Esophagus squamous epithelium (tissue), 4 donors: ENCODE measurements at regions not wholly inside any gene's neighbourhood (a gene's known extent, or its start where the extent isn't known, plus 50 kb on each side); places are given as distances from the start of the nearest gene placed in this dataset.

Experiments
- POLR2A ChIP-seq, 4 donors: fragments of 450-650 bp; IDR thresholded peaks; one replicate each; pipeline ENCODE4 v1.6.1; 2017; ENCODE audit warnings: antibody characterized with exemption in 4 of 4, mild to moderate bottlenecking in 4 of 4, moderate library complexity in 3 of 4
- TF ChIP-seq, protein P1 (sequence below), 6 experiments: fragments of 450-650 bp in 4 of 6; fragments of 200-600 bp in 2 of 6; sonication (generic) in 2 of 6; IDR thresholded peaks; one replicate each; pipeline ENCODE4 v1.5.1; 2016 to 2019; ENCODE audit warnings: antibody characterized with exemption in 6 of 6, mild to moderate bottlenecking in 4 of 6, moderate library complexity in 4 of 6

DNA sequence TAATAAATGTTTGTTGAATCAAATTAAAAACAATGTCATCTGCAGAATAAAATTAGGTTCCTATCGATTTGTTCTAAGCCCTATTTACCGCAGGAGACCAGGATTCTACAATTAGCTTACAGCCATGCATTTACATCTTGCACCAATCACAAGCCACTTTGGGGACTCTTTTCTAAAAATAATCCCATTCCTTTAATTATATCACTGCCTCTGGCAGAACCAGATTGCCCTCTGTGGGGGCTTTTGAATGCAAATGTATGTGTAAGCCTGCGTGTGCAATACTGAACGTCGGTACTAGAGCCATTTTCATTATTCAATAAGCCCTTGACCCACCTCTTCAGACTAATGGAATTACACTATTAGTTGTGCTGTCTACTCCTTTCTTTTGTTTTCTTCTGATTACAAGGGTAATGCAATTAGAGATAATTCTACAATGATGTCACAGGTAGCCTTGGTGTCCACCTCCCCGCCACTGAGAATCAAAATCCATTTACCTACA, 391.3 kb upstream of the XYLT1 start:
- TF ChIP-seq, protein P1, sequence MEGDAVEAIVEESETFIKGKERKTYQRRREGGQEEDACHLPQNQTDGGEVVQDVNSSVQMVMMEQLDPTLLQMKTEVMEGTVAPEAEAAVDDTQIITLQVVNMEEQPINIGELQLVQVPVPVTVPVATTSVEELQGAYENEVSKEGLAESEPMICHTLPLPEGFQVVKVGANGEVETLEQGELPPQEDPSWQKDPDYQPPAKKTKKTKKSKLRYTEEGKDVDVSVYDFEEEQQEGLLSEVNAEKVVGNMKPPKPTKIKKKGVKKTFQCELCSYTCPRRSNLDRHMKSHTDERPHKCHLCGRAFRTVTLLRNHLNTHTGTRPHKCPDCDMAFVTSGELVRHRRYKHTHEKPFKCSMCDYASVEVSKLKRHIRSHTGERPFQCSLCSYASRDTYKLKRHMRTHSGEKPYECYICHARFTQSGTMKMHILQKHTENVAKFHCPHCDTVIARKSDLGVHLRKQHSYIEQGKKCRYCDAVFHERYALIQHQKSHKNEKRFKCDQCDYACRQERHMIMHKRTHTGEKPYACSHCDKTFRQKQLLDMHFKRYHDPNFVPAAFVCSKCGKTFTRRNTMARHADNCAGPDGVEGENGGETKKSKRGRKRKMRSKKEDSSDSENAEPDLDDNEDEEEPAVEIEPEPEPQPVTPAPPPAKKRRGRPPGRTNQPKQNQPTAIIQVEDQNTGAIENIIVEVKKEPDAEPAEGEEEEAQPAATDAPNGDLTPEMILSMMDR (IDR thresholded peaks at IDR 0.05) = no peak
- no peak for TF ChIP-seq POLR2A (IDR thresholded peaks at IDR 0.05)
